PC-9 (cell line): ENCODE measurements at regions not wholly inside any gene's neighbourhood (a gene's known extent, or its start where the extent isn't known, plus 50 kb on each side); places are given as distances from the start of the nearest gene placed in this dataset.

Source experiments
- CTCF ChIP-seq: fragments of 200-600 bp; sonication (generic); conservative IDR thresholded peaks from 2 replicates; pipeline ENCODE4 v1.6.1; 2017; ENCODE audit warnings: mixed run types, antibody characterized with exemption, mild to moderate bottlenecking, moderate library complexity
- EZH2 ChIP-seq: fragments of 200-600 bp; sonication (generic); IDR thresholded peaks from 2 replicates; pipeline ENCODE4 v1.8.0; 2017; ENCODE audit warnings: antibody characterized with exemption, low read depth

GRCh38 chr10:64374346-64374745 is 853.1 kb downstream of the REEP3 start:
- TF ChIP-seq CTCF = no peak
- TF ChIP-seq EZH2 = no peak
